Astrocyte of the hippocampus (primary cell): ENCODE measurements at regions not wholly inside any gene's neighbourhood (a gene's known extent, or its start where the extent isn't known, plus 50 kb on each side); places are given as distances from the start of the nearest gene placed in this dataset.

Source experiments
- DNase-seq: peaks from one replicate; pipeline ENCODE4 v3.0.0; 2011; ENCODE audit warnings: low read depth, low spot score

DNA sequence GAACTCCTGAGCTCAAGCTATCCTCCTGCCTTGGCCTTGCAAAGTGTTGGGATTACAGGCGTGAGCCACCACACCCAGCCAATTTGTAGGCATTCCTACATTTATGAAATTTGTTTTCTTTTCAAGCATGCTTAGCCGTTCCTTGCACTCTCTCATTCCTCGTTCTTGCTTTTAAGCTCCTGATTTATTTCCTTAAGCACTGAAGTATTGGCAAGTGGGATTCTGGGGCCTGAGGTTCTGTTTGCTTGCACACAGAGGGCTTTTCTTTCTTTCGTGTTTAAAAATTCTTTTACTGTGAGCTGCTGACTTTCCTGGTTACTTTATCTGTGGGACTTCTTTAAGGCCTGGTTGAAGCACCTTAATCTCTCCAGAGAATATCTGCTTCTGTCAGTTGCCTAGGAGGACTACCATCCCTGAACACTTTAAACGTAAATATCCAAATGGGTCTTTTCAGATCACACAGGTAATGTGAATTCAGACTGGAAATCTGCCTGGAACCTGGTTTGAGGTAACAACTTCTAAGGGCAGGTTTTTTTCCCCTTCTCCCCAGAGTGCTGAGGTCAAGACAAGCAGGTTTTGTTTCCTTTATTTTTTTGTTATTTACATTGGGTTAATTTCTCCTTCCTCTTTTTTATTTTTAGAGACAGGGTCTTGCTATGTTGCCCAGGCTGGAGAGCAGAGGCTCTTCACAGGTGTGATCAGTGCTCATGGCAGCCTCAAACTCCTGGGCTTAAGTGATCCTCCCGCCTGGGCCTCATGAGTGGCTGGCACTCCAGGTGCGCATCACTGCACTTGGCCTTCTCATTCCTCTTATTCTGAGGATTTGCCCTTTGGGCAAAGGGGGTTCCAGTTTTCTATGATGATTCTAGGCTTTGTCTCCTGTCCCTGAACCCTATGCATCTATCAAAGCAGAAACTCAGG is 102.9 kb downstream of the PFKFB3 start:
- DNase-seq = no peak

DNA sequence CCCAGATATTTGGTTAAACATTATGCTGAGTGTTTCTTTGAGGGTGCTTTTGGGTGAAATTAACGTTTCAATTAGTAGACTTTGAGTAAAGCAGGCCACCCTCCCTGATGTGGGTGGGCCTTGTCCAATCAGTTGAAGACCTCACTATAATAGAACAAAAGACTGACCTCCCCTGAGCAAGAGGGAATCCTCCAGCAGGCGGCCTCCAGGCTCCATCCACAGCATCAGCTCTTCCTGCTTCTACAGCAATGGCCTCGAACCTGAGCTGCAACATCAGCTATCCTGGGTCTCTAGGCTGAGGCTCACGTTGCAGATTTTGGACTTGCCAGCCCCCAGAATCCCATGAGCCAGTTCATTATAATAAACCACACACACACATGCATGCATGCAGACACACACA is 104.2 kb downstream of the PFKFB3 start:
- no peak for DNase-seq

DNA sequence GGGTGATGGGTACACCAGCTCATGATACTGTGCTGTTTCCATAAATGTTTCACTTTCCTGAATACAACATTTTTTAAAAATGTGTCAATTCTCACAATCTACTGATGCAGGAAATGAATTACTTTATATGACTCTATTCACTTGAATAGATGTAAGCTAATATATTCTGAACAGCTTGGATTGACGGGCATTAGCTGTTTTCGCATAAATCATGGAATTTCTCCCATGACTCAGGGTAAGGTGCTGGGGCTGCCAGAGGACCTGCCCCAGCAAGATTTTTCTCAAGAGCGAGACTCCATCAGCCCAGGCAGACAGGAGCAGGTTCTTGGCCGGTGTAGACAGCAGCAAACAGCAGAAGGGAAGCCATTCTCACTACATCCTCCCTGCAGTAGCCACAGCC is 107.1 kb downstream of the PFKFB3 start:
- peak; percentile 16 for DNase-seq

DNA sequence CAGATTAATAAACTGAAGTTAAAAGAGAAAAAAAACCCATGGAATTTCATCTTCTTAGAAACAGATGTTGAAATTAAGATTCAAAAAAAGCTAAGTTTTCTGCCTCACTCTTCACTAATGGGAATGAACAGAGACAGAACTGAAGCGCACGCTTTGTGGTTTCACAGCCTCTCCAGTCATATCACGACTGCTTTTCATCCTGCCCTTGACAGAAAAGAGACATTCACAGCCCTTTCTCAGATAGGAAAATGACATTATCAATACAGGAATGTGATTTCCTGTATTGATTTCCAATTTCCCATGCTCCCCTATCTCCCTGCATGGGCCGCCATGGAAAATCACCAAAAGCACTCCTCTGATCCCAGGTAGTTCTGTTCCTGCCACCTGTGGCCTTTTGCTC is 108.2 kb downstream of the PFKFB3 start:
- no peak for DNase-seq

DNA sequence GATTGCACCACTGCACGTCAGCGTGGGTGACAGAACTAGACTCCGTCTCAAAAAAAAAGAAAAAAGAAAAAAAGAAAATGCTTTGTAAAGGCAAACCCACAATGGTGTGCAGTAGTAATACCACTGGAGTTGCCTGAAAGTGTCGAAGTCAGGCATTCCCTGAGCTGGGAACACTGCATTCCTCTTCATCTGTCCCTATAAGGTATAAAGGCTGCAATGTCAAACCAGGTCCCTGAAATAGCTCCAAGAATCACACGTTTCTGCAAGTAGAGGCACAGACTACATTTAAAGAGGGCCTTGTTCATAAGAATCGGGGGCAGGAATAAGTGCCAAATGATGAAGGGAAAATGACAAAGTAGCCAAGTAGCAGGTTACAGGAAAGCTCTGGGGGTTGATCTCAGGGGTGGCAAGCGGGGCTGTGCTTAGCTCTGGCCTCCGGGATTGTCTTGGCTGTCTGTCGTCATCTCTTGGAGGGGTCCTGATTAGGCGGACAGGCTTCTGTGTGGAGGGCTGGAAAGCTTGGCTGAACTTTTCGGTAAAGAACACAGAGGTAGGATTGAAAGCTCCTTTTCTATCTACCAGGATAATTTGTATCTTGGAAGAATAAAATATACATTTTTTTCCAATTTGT is 109.1 kb downstream of the PFKFB3 start:
- peak; percentile 10 for DNase-seq

DNA sequence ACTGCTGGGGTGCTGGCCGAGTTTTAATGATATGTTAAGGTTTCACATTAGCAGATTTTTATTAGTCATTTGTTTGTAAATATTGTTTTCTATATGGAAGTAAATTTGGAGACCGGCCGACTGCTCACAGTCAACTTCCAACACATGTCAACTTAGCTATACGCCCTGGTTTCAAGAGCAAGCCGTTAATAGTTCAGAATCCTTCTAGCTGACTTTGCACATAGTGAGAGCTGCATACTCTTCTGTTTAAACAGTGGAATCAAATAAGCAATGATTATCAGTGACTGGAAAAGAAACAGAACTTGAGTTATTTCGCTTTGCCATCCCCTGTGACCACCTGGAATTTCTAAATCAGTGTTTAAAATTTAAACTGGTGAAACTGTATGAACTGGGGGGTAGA is 109.9 kb downstream of the PFKFB3 start:
- no peak for DNase-seq

DNA sequence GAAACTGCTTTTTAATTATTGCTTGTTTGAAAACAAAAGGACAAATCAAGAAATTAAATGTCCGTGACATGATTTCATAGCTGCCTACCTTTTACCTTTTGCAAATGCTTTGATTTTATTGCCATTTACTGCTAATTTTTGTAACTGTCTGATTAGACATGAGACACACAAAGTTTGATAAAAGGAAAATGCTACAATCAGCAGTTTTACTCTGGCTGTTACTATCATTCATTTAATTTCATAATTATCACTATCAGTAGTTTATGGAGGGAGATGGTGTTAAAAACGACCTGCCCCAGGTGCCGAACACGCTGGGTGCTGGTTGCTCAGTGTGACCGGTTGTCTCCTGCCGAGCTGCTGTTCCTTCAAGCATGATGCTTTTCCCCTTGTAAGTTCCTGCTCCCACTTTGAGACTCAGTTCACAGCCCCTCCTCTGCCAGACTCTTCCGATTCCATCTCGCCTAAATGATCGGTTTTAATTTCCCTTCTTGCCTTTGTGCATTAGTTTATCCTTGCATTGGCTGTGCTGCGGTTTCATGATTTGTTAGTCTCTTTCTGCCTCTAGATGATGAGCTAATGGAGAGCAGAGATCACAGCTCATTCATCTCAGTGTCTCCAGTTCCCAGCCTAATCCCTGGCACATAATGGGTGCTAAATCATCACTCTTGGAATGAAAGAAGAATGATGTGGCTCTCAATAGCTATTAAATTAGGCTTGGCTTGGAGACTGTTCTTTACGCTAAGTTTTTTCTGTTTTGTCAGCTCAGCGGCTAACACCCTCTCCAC is 110.6 kb downstream of the PFKFB3 start:
- DNase-seq = peak; percentile 47

DNA sequence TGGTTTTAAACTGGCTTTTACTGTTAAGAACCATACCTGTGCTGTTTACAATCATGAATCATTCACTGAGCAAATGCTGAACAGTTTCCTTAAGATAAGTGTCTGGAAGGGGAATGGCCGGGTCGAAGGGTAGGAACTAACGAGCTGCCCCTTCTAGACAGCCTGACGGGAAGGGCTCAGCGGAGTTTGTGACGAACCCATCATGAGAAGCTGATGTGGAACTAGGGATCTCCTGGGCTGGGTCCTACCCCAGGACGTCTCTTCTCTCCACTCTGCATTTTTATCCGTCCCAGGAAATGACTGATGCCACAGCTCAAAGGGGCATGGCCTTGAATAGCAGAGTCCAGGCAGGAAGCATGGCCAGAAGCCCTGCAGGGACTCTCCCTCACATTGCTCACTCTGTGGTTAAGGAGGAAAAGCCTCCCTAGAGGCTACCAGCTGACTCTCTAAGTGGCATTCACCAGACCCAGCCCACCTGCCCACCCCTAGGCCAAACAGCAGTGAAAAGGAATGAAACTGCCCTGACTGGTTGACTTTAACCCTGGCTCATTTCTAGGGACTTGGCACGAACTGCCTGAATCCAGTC is 112.0 kb downstream of the PFKFB3 start:
- DNase-seq = no peak

DNA sequence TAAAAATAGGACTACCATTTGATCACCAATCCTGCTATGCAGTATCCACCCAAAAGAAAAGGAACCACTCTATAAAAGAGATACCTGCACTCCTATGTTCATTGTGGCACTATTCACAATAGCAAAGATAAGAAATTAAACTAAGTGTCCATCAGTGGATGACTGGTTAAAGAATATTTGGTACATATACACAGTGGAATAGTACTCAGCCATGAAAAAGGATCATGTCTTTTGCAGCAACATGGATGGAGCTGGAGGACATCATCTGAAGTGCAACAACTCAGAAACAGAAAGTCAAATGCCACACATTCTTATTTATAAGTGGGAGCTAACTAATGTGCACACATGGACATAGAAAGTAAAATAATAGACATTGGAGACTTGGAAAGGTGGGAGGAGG is 116.4 kb downstream of the PFKFB3 start:
- DNase-seq = no peak

DNA sequence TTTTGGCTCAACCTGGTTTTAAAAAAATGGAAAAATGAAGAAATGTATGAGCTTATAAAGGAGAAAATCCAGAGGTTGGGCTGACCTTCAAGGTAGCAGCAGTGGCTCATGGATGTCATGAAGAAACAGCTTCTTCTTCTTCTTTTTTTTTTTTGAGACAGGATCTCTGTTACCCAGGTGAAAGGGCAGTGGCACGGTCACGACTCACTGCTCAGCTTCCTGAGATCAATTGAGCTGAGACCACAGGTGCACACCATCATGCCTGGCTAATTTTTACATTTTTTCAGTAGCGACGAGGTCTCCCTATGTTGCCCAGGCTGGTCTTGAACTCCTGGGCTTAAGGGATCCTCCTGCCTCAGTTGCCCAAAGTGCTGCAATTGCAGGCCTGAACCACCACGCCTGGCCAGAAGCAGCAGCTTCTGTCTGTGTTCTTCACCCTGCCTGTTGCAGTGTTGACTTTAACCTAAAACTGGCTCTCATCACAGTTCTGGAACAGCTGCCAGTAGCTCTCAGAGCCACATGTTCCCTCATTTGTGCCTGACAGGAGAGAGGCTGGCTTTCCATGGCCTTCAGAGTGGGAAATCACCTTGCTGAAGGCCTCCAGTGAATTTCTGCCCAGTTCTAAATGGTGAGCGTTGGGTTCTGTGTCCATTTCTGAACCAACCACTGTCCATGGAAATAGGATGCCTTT is 117.7 kb downstream of the PFKFB3 start:
- no peak for DNase-seq

DNA sequence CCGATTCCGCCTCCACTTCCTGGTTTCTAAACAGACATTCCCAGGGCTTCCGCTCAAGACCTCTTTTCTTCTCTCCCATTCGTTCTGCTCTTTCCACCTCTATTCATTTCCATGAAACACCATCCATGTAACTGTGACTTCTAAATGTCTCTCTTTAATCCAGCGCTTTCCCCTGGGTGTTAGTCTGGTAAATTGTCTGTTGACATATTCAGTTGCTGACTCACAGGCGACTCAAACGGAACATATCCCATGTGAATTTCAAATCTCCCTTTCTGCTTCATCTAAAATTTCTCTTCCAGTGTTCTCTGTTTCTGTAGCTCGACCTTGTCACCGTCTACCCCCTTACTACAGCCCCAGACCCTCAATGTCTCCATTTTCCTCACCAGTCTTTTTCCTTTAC is 119.1 kb downstream of the PFKFB3 start:
- DNase-seq = peak; percentile 62

DNA sequence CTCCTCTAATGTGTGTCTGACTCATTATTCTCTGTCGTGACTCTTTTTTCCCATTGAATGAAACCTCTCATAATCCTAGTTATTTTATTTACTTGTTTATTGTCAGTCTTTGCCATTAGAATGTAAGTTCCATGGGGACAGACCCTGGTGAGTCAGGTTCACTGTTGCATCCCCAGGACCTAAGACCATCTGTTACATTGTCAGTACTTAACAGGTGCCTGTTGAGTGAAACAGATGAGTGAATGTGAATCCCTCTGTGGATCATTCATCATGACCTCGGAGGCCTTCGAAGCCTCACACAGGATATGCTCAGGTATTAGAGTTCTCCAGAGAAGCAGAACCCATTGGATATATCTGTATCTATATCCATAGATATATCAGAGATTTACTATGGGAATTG is 120.1 kb downstream of the PFKFB3 start:
- no peak for DNase-seq

DNA sequence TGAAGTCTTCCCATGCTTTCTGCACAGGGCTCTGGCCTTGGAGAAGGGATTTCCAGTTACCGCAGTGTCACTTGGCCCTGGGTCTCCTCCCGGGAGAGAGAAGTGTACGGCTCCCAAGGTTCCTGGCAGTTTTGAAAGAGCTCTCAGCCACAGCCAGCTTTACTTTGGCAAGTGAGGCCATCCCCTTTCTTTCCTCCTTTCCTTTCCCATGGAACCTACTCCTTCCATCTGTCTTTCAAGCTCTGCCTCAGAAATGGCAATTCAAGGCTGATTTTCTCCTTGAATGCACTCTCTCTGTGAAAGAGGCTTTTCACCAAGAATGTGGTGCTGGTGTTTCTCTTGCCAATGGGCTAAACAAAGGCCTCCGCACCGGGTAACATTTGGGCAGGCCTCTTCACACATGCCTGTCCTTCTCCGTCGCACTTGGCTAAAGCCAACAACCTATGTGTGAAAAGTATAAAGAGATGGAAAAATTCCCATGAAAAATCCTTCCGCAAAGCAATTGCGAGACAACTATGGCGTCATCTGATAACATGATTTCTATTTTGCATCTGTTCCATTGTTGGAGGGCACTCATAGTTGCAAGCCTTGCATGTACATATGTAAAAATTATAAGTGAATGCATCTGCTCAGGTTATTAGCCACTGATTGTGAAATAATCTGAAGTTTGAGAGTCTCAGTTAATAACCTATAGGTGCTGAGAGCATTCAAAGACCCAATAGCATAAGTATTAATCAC is 125.4 kb downstream of the PFKFB3 start:
- peak; percentile 74 for DNase-seq

DNA sequence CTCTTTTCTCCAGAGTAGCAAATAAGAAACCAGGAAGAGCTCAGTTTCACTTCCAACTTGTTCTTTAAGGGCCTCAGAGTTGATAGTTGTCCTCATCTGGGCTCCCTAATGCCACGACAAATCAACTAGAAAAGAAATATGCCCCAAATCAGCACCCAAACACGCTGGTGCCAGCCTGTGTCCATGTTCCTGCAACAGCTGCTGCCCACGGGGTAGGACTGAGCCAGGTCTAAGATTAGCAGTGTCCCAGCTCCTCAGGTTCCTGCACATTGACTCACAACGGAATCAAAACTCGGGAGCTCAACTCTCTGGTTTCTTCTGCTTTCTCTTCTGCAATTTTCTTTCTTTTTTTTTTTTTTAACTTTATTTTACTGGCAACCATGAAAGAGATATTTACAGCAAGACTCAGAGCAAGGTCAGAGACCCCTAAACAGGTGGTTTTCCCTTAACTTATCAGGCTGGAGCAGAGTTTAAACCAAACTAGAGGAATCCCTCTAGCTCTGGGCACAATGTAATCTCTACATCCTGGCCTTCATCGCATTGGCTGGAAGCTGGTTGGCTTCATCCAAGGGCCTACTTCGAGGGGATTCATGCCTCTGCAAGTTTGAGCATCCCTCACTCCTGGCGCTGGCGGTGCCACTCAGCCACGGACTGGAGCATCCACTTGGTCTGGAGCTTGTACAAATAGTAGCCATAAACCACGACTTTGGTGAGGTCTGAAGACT is 126.1 kb downstream of the PFKFB3 start:
- no peak for DNase-seq

DNA sequence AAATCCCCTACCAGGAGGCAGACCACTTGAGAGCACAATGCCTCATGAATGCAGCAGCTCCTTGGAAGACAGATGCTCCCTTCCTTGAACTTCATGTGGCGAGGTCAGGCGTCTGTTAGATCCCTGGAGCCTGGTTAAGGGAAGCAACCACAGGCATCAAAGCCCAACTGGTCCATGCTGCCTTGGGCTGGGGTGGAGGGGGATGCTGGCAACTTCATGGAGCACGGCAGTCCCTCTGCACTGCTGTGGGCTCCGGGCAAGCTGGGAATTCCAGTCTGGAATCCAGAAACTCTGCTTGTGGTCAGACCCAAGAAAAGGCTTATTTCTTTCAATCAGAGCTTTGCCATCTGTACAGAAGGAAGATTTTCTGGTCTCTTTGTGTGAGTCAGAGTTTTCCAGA is 130.4 kb downstream of the PFKFB3 start:
- no peak for DNase-seq

DNA sequence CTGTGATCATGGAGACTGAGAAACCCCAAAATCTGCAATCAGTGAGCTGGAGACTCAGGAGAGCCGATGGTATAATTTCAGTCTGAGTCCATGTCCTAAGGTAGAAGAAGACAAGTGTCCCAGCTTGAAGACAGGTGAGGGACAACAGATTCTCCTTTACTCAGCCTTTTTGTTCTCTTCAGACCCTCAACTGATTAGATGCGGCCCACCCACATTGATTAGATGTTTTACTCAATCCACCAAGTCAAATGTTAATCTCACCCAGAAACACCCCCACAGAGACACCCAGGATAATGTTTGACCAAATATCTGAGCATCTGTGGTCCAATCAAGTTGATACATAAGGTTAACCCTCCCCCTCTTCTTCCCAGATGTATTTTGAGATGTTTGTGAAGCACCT is 131.2 kb downstream of the PFKFB3 start:
- DNase-seq = no peak

DNA sequence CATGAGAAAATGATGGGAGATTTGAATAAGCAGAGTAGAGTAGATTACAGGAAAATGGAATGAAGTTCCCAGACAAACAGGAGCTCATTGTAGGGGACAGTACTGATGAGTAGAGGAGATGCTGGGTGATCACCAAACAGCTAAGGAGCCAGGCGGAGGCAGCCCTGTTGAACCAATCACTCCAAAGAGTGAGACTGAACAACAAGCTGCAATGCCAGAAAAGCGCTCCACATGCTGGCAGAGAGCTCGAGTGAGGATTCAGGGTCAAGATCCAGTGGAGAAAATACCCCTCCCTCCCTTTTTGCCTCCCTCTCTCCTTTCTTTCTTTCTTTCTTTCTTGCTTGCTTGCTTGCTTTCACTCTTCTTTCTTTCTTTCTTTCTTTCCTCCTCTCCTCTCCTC is 133.3 kb downstream of the PFKFB3 start:
- no peak for DNase-seq

DNA sequence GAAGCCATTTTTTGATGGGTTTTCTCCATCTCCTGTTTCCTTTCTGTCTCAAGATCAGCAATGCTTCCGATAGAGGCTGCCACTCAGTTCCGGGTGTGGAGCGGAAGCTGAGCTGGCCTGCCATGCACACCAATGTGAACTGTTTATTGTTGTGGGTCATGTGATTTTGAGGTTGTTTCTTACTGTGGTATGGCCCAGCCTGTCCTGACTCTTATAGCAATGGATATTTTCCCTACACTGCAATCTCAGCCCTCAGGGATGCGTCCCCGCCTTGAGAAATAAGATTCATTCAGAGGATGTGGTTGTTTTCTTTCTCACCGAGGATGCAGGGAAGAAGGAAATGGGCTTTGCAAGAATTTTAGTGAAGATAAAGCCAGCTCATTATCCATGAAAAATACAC is 134.7 kb downstream of the PFKFB3 start:
- no peak for DNase-seq

DNA sequence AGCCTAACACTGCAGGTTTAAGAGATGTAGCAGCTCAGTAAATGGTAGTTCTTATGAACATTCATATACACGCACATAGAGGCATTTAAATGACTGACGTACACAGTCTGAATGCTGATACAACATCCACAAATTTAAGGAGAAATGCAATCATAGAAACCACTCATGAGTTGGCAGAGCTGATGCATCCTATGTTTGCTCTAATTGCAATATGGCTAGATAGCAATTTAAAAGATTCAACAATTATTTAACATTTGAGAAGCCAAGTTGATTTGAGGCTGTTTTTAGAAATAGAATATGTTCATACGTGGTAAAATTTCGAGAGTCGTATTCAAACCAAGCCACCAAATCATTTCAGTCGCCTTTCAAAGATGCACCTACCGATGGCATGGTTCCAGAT is 135.6 kb downstream of the PFKFB3 start:
- DNase-seq = no peak

DNA sequence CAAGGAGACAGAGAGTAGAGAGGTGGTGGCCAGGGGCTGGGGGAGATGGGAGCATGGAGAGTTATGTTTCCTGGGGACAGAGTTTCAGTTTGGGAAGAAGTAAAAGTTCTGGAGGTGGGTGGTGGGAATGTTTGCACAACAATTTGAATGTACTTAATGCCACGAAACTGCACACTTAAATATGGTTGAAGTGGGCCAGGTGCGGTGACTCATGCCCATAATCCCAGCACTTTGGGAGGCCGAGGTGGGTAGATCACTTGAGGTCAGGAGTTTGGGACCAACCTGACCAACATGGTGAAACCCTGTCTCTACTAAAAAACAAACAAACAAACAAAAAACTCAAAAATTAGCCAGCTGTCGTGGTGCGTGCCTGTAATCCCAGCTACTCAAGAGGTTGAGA is 137.2 kb downstream of the PFKFB3 start:
- no peak for DNase-seq
